Stomach (tissue), 8 donors: ENCODE measurements at regions not wholly inside any gene's neighbourhood (a gene's known extent, or its start where the extent isn't known, plus 50 kb on each side); places are given as distances from the start of the nearest gene placed in this dataset.

Experiments
- DNase-seq, 2 donors: peaks; one replicate each; pipeline versions ENCODE4 v3.0.0 to v3.0.0-alpha.2; 2013 to 2019
- H3K27ac ChIP-seq, 5 donors: fragments of 200-600 bp in 4 of 5; sonication (generic) in 4 of 5; one replicate each; pipeline ENCODE4 v1.5.1; 2013 to 2019; ENCODE audit warnings: mild to moderate bottlenecking in 1 of 5, moderate library complexity in 1 of 5
- H3K27me3 ChIP-seq, 3 donors: fragments of 200-600 bp; sonication (generic); one replicate each; pipeline ENCODE4 v1.5.1; 2017 to 2019; ENCODE audit warnings: mixed run types in 1 of 3
- H3K36me3 ChIP-seq, 4 donors: fragments of 200-600 bp; sonication (generic); 1 replicate in 3 of 4; 2 replicates in 1 of 4; pipeline ENCODE4 v1.5.1; 2016 to 2019
- H3K4me1 ChIP-seq, 4 donors: fragments of 200-600 bp; sonication (generic); one replicate each; pipeline ENCODE4 v1.5.1; 2016 to 2019
- H3K4me3 ChIP-seq, 4 donors: fragments of 200-600 bp; sonication (generic) in 3 of 4; one replicate each; pipeline ENCODE4 v1.5.1; 2016 to 2019; ENCODE audit warnings: mild to moderate bottlenecking in 1 of 4
- H3K9me3 ChIP-seq, 4 donors: fragments of 200-600 bp; sonication (generic); one replicate each; pipeline ENCODE4 v1.5.1; 2016 to 2019
- EP300 ChIP-seq: sonication (generic); formaldehyde crosslinking; IDR thresholded peaks from one replicate; pipeline ENCODE4 v1.6.1; 2017; ENCODE audit warnings: antibody characterized with exemption
- POLR2A ChIP-seq, 4 donors: fragments of 450-650 bp; IDR thresholded peaks; one replicate each; pipeline ENCODE4 v1.6.1; 2016; ENCODE audit warnings: antibody characterized with exemption in 4 of 4, control low read depth in 2 of 4, mild to moderate bottlenecking in 1 of 4, moderate library complexity in 1 of 4
- POLR2AphosphoS5 ChIP-seq, 3 donors: sonication (generic); formaldehyde crosslinking; IDR thresholded peaks; one replicate each; pipeline ENCODE4 v1.6.1; 2016; ENCODE audit warnings: antibody characterized with exemption in 3 of 3
- WGBS, 5 donors: extraction: QIAGEN DNeasy Blood & Tissue Kit in 3 of 5; methylation state at CpG; one replicate each; pipeline versions ENCODE4 v1.1.5 to v1.1.7; 2013 to 2018; 5-methylcytosine and 5-hydroxymethylcytosine counted together
- intact Hi-C: fragments of 100-400 bp; cut with DNase I; formaldehyde crosslinking; loops from one replicate; pipeline ENCODE4 v1.15.1; 2023; ENCODE audit warnings: low total_unique reads
- TF ChIP-seq, protein P1 (sequence below), 7 experiments: fragments of 450-650 bp in 4 of 7; fragments of 200-600 bp in 3 of 7; sonication (generic) in 3 of 7; IDR thresholded peaks; one replicate each; pipeline ENCODE4 v1.5.1; 2016 to 2019; ENCODE audit warnings: antibody characterized with exemption in 7 of 7, control low read depth in 2 of 7, mild to moderate bottlenecking in 1 of 7
- donor health status: healthy with polysubstance abuse.
- donor health status: Bipolar disorder and iron deficiency.
- donor health status: healthy.

DNA sequence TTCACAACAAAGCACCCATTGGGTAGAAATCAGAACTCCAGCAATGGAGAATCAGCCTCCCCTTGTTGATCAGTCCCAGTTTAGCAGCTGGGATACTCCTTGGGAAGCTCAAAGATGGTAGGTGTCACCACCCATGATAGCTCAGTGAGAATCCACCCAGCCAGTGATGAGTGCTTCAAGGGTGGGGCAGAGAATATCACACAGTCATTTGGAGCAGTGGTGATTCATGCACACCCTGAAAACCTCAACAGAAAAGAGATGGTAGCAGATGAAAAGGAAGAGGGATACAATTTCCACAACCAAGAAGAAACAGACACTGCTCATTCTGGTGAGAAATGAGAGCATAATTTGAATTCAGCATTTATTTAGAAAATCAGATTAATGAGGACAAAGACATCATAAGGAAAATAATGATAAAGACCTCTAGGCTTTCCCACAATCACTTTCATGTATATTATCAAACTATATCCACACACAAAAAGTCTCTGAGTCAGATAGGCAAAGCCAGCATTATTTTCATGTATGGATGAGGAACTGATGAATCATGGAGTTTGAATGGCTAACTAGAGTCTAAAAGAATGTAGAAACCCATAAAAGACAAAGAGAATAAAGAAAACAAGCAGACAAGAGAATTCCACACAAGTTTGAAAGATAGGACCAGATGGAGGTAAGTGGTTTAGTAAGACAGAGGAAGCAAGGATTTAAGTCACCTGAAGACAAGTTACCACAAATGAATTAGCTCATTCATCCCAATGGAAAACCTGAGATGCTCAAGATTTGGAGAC, 82.9 kb downstream of the FEM1C start:
- H3K27me3 ChIP-seq, result no peaks in the 10 kb centered on the region
- no peaks in the 10 kb centered on the region for H3K36me3 ChIP-seq
- H3K27ac ChIP-seq, result peak overlapping the region in 2 of 5 donors; percentile 79 to 81
- no peak overlapping the region for H3K4me3 ChIP-seq
- H3K4me1 ChIP-seq, result peaks cover 10 to 50% (median 27%) of the 10 kb centered on the region in 4 donors
- DNase-seq, result no peak
- no peaks in the 10 kb centered on the region for H3K9me3 ChIP-seq
- TF ChIP-seq, protein P1, sequence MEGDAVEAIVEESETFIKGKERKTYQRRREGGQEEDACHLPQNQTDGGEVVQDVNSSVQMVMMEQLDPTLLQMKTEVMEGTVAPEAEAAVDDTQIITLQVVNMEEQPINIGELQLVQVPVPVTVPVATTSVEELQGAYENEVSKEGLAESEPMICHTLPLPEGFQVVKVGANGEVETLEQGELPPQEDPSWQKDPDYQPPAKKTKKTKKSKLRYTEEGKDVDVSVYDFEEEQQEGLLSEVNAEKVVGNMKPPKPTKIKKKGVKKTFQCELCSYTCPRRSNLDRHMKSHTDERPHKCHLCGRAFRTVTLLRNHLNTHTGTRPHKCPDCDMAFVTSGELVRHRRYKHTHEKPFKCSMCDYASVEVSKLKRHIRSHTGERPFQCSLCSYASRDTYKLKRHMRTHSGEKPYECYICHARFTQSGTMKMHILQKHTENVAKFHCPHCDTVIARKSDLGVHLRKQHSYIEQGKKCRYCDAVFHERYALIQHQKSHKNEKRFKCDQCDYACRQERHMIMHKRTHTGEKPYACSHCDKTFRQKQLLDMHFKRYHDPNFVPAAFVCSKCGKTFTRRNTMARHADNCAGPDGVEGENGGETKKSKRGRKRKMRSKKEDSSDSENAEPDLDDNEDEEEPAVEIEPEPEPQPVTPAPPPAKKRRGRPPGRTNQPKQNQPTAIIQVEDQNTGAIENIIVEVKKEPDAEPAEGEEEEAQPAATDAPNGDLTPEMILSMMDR (IDR thresholded peaks at IDR 0.05), result no peak
- TF ChIP-seq EP300 (no peak), POLR2A (IDR thresholded peaks at IDR 0.05) (no peak), POLR2AphosphoS5 (IDR thresholded peaks at IDR 0.05) (no peak)
- intact Hi-C loops, result no loop called here

DNA sequence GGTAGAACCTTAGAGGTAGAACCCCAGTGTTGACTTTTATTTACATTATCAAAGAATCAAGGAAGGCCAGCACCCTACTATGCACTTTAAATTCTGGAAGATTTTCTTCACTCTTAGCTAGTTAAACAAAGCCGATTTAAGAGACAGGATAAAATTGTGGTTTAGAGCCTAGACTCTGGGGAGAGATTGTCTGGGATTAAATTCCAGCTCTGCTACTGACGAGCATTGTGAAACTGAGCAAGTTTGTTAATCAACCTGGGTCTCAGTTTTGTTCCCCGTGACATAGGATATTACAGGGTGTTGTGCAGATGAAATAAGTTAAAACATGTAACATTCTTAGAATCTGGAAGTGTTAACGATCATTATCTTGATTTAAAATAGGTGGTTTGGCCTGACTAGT, 83.5 kb downstream of the FEM1C start:
- H3K27ac ChIP-seq, result peak overlapping the region in 3 of 5 donors; percentile 16 to 81 (median 79)
- no peaks in the 10 kb centered on the region for H3K27me3 ChIP-seq
- H3K9me3 ChIP-seq, result no peaks in the 10 kb centered on the region
- TF ChIP-seq, protein P1 (IDR thresholded peaks at IDR 0.05), result no peak
- TF ChIP-seq POLR2AphosphoS5 (IDR thresholded peaks at IDR 0.05), result no peak
- TF ChIP-seq EP300, result no peak
- TF ChIP-seq POLR2A (IDR thresholded peaks at IDR 0.05), result no peak
- no peak overlapping the region for H3K4me3 ChIP-seq
- intact Hi-C loops, result no loop called here
- peaks cover 10 to 56% (median 29%) of the 10 kb centered on the region in 4 donors for H3K4me1 ChIP-seq
- no peak for DNase-seq
- WGBS, 5 donors, result 81 to 91% (median 87%) methylated on average over 4 of the region's 4 CpGs
- no peaks in the 10 kb centered on the region for H3K36me3 ChIP-seq

DNA sequence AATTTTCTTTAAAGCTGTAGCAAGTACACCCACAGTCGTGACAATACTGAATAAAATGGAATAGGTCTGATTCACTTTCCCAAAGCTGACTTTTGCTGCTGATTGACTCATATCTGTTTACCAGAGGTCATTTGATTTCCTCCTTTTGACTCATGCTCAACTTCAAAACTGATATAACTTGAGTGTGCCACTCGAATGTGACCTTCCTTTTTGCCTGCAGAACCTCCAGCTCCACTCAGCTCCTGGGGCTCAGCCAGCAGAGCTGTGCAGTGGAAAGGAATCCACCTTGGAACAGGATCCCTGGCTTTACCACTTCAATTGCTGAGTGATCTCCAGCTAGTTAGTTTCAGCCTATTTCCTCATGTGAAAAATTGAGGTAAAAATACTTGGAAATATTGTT, 84.1 kb downstream of the FEM1C start:
- Histone ChIP-seq H3K36me3 (no peaks in the 10 kb centered on the region), H3K27ac (peak overlapping the region; percentile 16 to 87 (median 79)), H3K9me3 (no peaks in the 10 kb centered on the region), H3K4me3 (no peak overlapping the region), H3K27me3 (no peaks in the 10 kb centered on the region), H3K4me1 (peaks cover 10 to 61% (median 31%) of the 10 kb centered on the region in 4 donors)
- TF ChIP-seq POLR2AphosphoS5 (IDR thresholded peaks at IDR 0.05), result peak in 2 of 3 donors; percentile 54 to 83
- TF ChIP-seq POLR2A (IDR thresholded peaks at IDR 0.05), result no peak
- intact Hi-C loops, result no loop called here
- peak; percentile 44 to 80 for DNase-seq
- WGBS, 5 donors, result 23 to 34% (median 27%) methylated on average over 2 of the region's 2 CpGs

DNA sequence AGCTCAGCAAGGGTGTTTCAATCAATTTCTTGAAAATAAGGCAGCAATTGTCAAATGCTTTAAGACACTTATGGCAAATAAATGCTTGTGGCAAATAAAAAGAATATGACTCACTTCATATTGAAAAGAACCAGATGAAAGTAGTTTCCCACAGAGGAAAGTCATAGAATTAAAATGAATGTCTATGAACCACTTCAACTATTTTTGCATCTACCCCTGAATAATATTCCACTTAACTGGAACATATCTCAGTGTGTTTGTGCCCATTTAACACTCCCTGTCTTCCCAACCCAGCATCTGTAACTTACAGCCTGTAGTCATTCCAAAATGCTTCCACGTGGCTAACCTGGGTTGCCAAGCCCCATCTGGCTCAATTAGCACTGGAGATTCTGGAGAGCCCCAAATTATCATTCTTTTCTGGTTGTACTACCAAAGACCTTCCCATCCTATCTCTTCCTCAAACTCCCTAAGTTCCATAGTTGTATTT, 84.7 kb downstream of the FEM1C start:
- H3K4me1 ChIP-seq, result peaks cover 10 to 67% (median 37%) of the 10 kb centered on the region in 4 donors
- no peak for TF ChIP-seq POLR2AphosphoS5 (IDR thresholded peaks at IDR 0.05)
- TF ChIP-seq EP300, result no peak
- no peak for TF ChIP-seq POLR2A (IDR thresholded peaks at IDR 0.05)
- TF ChIP-seq, protein P1 (IDR thresholded peaks at IDR 0.05), result no peak
- intact Hi-C loops, result no loop called here
- H3K36me3 ChIP-seq, result no peaks in the 10 kb centered on the region
- H3K27ac ChIP-seq, result peak overlapping the region; percentile 16 to 87 (median 79)
- H3K4me3 ChIP-seq, result no peak overlapping the region
- WGBS, 5 donors, result 64 to 92% (median 81%) methylated on average over 1 of the region's 1 CpG
- no peaks in the 10 kb centered on the region for H3K9me3 ChIP-seq
- DNase-seq, result no peak
- H3K27me3 ChIP-seq, result no peaks in the 10 kb centered on the region

DNA sequence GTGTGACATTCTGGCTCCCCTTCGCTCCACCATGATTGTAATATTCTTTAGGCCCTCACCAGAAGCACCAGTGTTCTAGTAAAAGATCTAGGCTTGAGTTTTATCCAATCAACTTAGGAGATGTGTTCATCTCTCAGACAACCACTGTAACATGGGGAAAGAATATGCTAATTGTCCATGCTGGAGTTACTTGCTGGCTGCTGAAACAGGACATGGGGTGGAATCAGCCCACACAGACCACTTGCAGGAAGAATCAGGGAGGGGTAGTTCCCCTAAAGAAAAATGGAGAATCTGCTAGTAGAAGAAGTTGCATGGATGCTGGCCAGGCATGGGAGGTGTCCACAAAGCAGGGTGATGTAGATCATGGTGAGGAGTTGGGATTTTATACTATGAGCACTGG, 86.2 kb downstream of the FEM1C start:
- no peak for DNase-seq
- no peaks in the 10 kb centered on the region for H3K36me3 ChIP-seq
- TF ChIP-seq, protein P1 (IDR thresholded peaks at IDR 0.05), result no peak
- TF ChIP-seq EP300 (no peak), POLR2A (IDR thresholded peaks at IDR 0.05) (no peak), POLR2AphosphoS5 (IDR thresholded peaks at IDR 0.05) (no peak)
- no peak overlapping the region for H3K4me3 ChIP-seq
- no peaks in the 10 kb centered on the region for H3K27me3 ChIP-seq
- peak overlapping the region in 3 of 5 donors; percentile 10 to 63 (median 34) for H3K27ac ChIP-seq
- intact Hi-C loops, result no loop called here
- no peaks in the 10 kb centered on the region for H3K9me3 ChIP-seq
- 58 to 81% (median 62%) methylated on average over 1 of the region's 1 CpG for WGBS, 5 donors
- H3K4me1 ChIP-seq, result peaks cover 10 to 67% (median 42%) of the 10 kb centered on the region in 4 donors
